ENCODE measurements at regions not wholly inside any gene's neighbourhood (a gene's known extent, or its start where the extent isn't known, plus 50 kb on each side); places are given as distances from the start of the nearest gene placed in this dataset.

GRCh38 chr6:129921169-129921817 is 60.2 kb upstream of the TMEM244 start:
- H3K27ac ChIP-seq (ENCODE audit: low read depth in 1 of 2, low read length in 1 of 2): no peak overlapping the region
- DNase-seq: no peak
- no peak for TF ChIP-seq CTCF (IDR thresholded peaks at IDR 0.05; ENCODE audit: control extremely low read depth, extremely low read depth)
- H3K4me1 ChIP-seq (ENCODE audit: control insufficient read depth in 5 of 5, insufficient read depth in 5 of 5, low read length in 5 of 5): peaks cover 0 to 2% (median 0%) of the 10 kb centered on the region in 5 donors
- ATAC-seq (ENCODE audit: insufficient read depth, low FRiP score): no peak
- no peaks in the 10 kb centered on the region for H3K27me3 ChIP-seq (ENCODE audit: control insufficient read depth in 3 of 3, insufficient read depth in 3 of 3, low read length in 2 of 3)
- 77 to 81% methylated on average over 3 of the region's 3 CpGs for WGBS, 2 donors
- no peaks in the 10 kb centered on the region for H3K9me3 ChIP-seq (ENCODE audit: control insufficient read depth in 4 of 4, insufficient read depth in 3 of 4, low read length in 3 of 4)
- H3K36me3 ChIP-seq (ENCODE audit: control insufficient read depth in 4 of 4, insufficient read depth in 4 of 4, low read length in 4 of 4): no peaks in the 10 kb centered on the region
- no peak overlapping the region for H3K9ac ChIP-seq (ENCODE audit: insufficient read depth in 1 of 2, low read length in 2 of 2)
- no peak overlapping the region for H3K4me3 ChIP-seq

GRCh38 chr6:129920103-129920798 is 59.1 kb upstream of the TMEM244 start:
- no peak overlapping the region for H3K27ac ChIP-seq (ENCODE audit: low read depth in 1 of 2, low read length in 1 of 2)
- 76 to 80% methylated on average over 7 of the region's 7 CpGs for WGBS, 2 donors
- no peaks in the 10 kb centered on the region for H3K27me3 ChIP-seq (ENCODE audit: control insufficient read depth in 3 of 3, insufficient read depth in 3 of 3, low read length in 2 of 3)
- no peaks in the 10 kb centered on the region for H3K36me3 ChIP-seq (ENCODE audit: control insufficient read depth in 4 of 4, insufficient read depth in 4 of 4, low read length in 4 of 4)
- ATAC-seq (ENCODE audit: insufficient read depth, low FRiP score) (no peak), DNase-seq (no peak)
- H3K4me3 ChIP-seq: no peak overlapping the region
- no peak overlapping the region for H3K9ac ChIP-seq (ENCODE audit: insufficient read depth in 1 of 2, low read length in 2 of 2)
- no peak for TF ChIP-seq CTCF (IDR thresholded peaks at IDR 0.05; ENCODE audit: control extremely low read depth, extremely low read depth)
- no peaks in the 10 kb centered on the region for H3K9me3 ChIP-seq (ENCODE audit: control insufficient read depth in 4 of 4, insufficient read depth in 3 of 4, low read length in 3 of 4)
- H3K4me1 ChIP-seq (ENCODE audit: control insufficient read depth in 5 of 5, insufficient read depth in 5 of 5, low read length in 5 of 5): peaks cover 0 to 2% (median 0%) of the 10 kb centered on the region in 5 donors

GRCh38 chr6:129911732-129912131 is 50.6 kb upstream of the TMEM244 start:
- no peaks in the 10 kb centered on the region for H3K36me3 ChIP-seq (ENCODE audit: control insufficient read depth in 4 of 4, insufficient read depth in 4 of 4, low read length in 4 of 4)
- ATAC-seq (ENCODE audit: insufficient read depth, low FRiP score) (no peak), DNase-seq (no peak)
- no peak overlapping the region for H3K9ac ChIP-seq (ENCODE audit: insufficient read depth in 1 of 2, low read length in 2 of 2)
- WGBS, 2 donors: 22 to 34% methylated on average over 1 of the region's 1 CpG
- H3K27me3 ChIP-seq (ENCODE audit: control insufficient read depth in 3 of 3, insufficient read depth in 3 of 3, low read length in 2 of 3): no peaks in the 10 kb centered on the region
- no peak overlapping the region for H3K27ac ChIP-seq (ENCODE audit: low read depth in 1 of 2, low read length in 1 of 2)
- H3K4me1 ChIP-seq (ENCODE audit: control insufficient read depth in 5 of 5, insufficient read depth in 5 of 5, low read length in 5 of 5): no peaks in the 10 kb centered on the region
- TF ChIP-seq CTCF (IDR thresholded peaks at IDR 0.05; ENCODE audit: control extremely low read depth, extremely low read depth): no peak
- H3K4me3 ChIP-seq: no peak overlapping the region
- peaks cover 0 to 4% (median 0%) of the 10 kb centered on the region in 4 donors for H3K9me3 ChIP-seq (ENCODE audit: control insufficient read depth in 4 of 4, insufficient read depth in 3 of 4, low read length in 3 of 4)
